GM19238 (cell line): ENCODE measurements at regions not wholly inside any gene's neighbourhood (a gene's known extent, or its start where the extent isn't known, plus 50 kb on each side); places are given as distances from the start of the nearest gene placed in this dataset.

Experiments
- DNase-seq: peaks from one replicate; pipeline ENCODE4 v3.0.0; 2011; ENCODE audit warnings: low spot score; ENCODE audit not compliant: insufficient read length

GRCh38 chr11:113529606-113530005 is 54.4 kb upstream of the DRD2 start:
- DNase-seq, result no peak

- no peak for DNase-seq
Measured at GRCh38 chr11:113528982-113529381, 53.8 kb upstream of the DRD2 start.

DNA sequence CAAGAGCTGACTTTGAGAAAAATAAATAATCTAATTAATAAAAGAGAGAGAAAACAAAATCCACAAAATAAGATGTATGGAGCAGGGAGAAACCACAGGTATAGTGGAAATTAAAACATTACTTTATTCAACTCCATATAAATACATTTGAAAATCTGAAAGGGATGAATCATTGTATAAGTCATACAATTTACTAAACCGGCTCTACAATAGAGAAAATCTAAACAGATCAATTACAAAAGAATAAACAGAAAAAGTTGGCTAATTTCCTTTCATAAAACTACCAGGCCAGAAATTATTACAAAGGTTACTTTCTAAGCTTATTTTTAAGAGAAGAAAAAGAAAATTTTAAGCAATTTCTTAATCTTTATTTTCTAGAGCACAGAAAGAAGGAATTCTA is 51.3 kb upstream of the DRD2 start:
- DNase-seq, result no peak
